ENCODE measurements at regions not wholly inside any gene's neighbourhood (a gene's known extent, or its start where the extent isn't known, plus 50 kb on each side); places are given as distances from the start of the nearest gene placed in this dataset.

GRCh38 chr11:43574949-43575912 lies 105.3 kb upstream of the HSD17B12 start:
- TF ChIP-seq CTCF (IDR thresholded peaks at IDR 0.05) = no peak
- TF ChIP-seq POLR2A (IDR thresholded peaks at IDR 0.05) = no peak
- TF ChIP-seq POLR2AphosphoS5 (IDR thresholded peaks at IDR 0.05) = no peak

All from suprapubic skin (tissue), 4 donors.